HG03139 (cell line): ENCODE measurements at regions not wholly inside any gene's neighbourhood (a gene's known extent, or its start where the extent isn't known, plus 50 kb on each side); places are given as distances from the start of the nearest gene placed in this dataset.

Experiments used
- ATAC-seq: cut with Tn5 transposase; IDR thresholded peaks from one replicate; pipeline ENCODE4 v1.9.1; 2021; ENCODE audit not compliant: unreplicated experiment

DNA sequence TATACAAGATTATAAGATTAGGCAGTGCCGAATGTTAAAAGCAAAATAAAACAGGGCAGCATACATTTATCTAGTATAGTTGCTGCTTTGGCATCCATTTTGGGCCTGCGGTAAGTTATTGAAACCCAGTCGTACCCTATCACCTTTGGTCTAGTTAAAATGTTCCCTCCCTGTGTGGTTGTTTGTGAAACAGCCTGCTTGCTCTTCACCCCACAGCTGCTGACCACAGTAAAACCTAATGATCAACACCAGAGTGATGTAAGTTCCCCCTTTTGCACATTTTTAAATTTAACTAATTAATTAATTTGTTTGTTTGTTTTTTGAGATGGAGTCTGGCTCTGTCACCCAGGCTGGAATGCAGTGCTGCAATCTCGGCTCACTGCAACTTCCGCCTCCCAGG is 50.3 kb upstream of the TXNDC5 start:
- ATAC-seq = peak; percentile 47
